ENCODE measurements at regions not wholly inside any gene's neighbourhood (a gene's known extent, or its start where the extent isn't known, plus 50 kb on each side); places are given as distances from the start of the nearest gene placed in this dataset.
A peak's percentile ranks its signal among the peaks of the same experiment; 100 is the strongest.

DNA sequence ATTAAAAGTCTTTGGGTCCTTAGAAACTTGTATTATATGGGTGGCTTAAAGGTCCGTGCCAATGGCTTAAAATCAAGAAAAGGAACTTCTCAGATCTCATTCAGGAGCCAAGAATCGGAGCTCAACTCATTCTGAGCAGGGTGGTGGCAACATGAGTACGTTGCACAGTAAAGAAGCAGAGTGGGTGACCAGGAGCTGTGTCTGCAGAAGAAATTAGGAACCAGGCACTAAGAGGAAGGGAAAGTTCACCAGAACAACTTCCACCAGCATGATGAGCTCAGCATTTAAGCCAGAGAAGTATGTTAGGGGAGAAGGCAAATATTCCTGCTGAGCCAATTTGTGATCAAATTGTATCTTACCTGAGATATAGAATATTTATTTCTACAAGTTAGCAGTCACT is 236.0 kb upstream of the NRP1 start:
- DNase-seq (ENCODE audit: low read depth in 4 of 4, low spot score in 2 of 4), result no peak

DNA sequence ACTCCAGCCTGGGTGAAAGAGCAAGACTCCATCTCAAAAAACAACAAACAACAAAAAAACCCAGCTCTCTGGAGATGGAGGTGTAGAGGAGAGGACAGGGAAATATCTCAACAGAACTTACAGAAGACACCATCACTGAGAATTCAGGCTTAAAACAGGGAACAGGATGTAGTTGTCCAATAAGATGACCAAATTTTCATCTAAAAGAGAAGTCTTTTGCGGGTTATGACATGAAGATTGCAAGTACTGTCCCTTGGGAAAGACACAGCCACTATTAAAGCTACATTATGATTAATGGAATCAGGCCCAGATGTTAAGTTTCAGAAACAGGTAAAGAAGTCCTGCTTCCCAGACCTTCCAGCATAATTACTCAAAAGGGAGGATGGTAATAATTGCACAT is 235.2 kb upstream of the NRP1 start:
- no peak for DNase-seq (ENCODE audit: low read depth in 4 of 4, low spot score in 2 of 4)

GRCh38 chr10:33566426-33566825 is 232.0 kb upstream of the NRP1 start:
- DNase-seq (ENCODE audit: low read depth in 4 of 4, low spot score in 2 of 4), result peak in 1 of 4 donors; percentile 8

GRCh38 chr10:33566001-33566400 is 231.5 kb upstream of the NRP1 start:
- DNase-seq (ENCODE audit: low read depth in 4 of 4, low spot score in 2 of 4), result no peak

DNA sequence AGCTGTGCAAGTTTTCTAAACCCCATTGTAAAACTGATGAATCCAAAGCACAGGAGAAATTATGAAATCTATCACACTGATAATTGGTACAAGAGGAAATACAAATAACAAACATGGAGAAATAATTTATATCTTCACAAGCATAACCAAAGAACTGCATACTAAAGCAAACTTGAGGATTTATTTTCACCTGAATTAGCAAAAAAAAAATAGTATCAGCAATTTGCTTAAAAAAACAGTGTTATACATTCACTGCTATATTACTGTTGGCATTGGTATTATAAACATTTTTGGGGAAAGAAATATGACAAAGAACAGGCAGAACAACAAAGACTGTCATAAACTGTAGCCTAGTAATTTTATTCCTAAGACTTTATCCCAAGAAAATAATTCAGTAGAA is 230.8 kb upstream of the NRP1 start:
- no peak for DNase-seq (ENCODE audit: low read depth in 4 of 4, low spot score in 2 of 4)

GRCh38 chr10:33559105-33559504 is 224.6 kb upstream of the NRP1 start:
- no peak for DNase-seq (ENCODE audit: low read depth in 4 of 4, low spot score in 2 of 4)

- no peak for DNase-seq (ENCODE audit: low read depth in 4 of 4, low spot score in 2 of 4)
Observed at GRCh38 chr10:33557313-33557712, 222.8 kb upstream of the NRP1 start.

DNA sequence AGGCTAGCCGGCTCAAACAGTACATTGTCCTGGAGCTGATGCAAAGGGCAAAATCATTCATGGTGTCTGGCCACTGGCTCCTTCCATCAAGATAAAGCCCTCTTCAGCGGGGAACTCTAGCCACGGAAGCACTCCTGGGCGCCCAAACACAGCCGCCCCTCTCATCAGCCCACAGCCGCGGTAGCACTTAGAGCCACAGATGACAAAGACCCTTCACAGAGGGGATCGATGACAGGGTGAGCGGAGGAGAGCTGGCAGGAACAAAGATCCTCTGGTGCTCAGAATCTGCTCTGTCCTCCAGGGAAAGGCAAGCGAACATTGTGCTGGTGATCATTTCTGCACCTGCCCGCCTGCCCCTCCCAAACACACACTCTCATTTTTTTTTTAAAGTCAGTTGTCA is 222.2 kb upstream of the NRP1 start:
- DNase-seq (ENCODE audit: low read depth in 4 of 4, low spot score in 2 of 4), result no peak

DNA sequence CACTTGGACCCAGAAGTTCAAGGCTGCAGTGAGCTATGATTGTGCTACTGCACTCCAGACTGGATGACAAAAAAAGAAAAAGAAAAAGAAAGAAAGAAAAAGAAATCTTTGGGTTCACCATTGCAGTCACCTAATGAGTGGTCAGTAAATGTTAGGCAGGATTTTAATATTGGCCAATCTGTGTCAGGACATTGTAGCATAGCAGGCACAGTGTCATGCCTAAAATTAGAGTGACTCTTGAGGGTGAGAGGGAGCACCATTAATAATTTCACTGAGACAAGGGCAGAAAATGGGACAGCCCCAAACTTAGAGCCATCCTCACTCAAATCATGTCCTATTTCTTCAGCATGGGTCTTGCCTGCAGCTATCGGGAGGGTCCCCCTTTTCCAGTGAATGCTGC is 221.6 kb upstream of the NRP1 start:
- no peak for DNase-seq (ENCODE audit: low read depth in 4 of 4, low spot score in 2 of 4)

DNA sequence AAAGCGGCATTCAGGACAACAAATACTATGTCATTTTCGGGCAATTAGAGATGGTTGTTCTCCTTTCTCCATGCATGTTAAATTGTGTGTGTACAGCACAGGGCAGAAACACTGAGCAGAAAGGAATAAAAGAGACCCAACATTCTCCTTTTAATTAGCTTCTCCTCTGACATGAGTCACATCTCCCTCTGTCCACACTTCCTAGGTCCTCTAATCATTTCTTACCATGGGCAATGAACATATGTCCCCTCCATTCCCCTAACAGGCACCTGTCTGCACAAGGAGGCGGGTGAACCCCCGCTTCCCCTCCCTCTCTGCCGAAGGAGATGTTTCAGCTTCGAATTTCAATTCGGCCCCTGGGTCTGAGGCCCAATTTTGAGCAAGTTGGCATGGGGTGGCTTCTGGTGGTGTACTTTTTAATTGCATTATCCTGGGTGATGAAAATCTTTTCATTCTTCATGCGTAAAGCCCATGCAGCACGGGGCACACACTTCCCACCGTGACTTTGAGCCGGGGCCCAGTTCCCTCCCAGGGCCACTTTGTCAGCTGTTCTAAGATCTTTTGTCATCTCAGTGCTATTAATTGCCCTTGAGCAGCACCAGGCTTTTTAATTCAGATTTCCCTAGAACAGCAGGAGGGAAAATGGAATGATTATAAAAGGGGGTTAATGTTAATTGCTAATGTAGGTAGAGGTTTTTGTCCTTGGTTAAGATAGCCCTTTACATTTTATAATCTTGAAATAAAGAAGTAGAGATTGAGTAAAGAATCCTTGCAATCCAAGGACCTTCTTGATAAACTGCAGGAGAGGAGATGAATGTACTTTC is 219.5 kb upstream of the NRP1 start:
- no peak for DNase-seq (ENCODE audit: low read depth in 4 of 4, low spot score in 2 of 4)

- DNase-seq (ENCODE audit: low read depth in 4 of 4, low spot score in 2 of 4), result no peak
Observed at GRCh38 chr10:33552290-33552689, 217.8 kb upstream of the NRP1 start.

GRCh38 chr10:33550811-33551210 is 216.3 kb upstream of the NRP1 start:
- no peak for DNase-seq (ENCODE audit: low read depth in 4 of 4, low spot score in 2 of 4)

DNA sequence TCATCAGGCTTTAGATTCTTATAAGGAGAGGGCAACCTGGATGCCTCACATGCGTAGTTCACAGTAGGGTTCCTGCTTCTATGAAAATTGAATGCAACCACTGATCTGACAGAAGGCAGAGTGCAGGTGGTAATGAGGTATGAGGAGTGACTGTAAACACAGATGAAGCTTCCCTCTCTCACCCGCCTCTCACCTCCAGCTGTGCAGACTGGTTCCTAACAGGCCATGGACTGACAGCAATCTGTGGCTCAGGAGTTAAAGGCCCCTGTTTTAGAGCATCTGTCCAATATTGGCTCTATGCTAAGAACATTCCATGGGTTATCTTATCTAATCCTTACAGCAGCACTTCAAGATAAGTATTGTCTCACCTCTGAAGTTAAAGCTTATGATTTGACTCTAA is 213.5 kb upstream of the NRP1 start:
- DNase-seq (ENCODE audit: low read depth in 4 of 4, low spot score in 2 of 4), result no peak

- no peak for DNase-seq (ENCODE audit: low read depth in 4 of 4, low spot score in 2 of 4)
Observed at GRCh38 chr10:33546031-33546430, 211.6 kb upstream of the NRP1 start.

GRCh38 chr10:33542752-33543505 is 208.5 kb upstream of the NRP1 start:
- DNase-seq (ENCODE audit: low read depth in 4 of 4, low spot score in 2 of 4), result no peak

GRCh38 chr10:33539116-33539515 is 204.6 kb upstream of the NRP1 start:
- DNase-seq (ENCODE audit: low read depth in 4 of 4, low spot score in 2 of 4), result no peak

DNA sequence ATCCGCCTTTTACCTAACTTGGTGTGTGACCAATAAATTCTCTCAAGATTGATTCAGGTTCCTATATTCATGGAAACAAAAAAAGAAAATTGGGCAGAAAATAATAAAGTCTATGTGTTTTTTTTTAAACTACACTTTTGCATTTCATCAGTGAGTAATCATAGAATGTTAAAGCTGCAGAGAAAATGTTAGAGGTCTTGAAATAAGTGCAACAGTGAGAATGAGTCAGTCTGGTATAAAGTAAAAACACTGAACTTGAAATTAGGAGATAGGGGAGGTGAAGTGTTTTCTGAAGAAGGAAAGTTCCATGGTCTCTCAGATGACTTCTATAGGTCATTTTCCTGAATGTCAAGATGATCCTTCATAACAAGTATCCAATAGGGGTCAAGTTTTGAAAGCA is 202.6 kb upstream of the NRP1 start:
- no peak for DNase-seq (ENCODE audit: low read depth in 4 of 4, low spot score in 2 of 4)

DNA sequence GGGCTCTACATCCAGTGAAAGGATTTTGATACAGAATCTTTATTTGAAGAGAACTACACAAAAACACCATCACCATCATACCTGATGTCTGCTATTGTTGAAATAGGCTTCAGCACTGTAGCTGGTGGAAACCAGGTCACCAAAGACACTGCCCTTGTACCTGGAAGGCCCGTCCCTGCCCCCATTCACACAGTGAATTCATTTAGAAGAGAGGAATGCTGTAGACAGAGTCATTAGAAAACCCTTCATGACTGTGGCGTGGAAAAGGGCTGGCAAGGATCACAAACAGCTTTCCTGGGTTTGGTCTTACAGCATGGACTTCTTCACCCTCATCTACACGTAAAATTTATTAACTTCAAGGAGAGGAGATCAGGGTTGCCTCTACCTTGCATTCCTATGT is 202.0 kb upstream of the NRP1 start:
- DNase-seq (ENCODE audit: low read depth in 4 of 4, low spot score in 2 of 4), result no peak

DNA sequence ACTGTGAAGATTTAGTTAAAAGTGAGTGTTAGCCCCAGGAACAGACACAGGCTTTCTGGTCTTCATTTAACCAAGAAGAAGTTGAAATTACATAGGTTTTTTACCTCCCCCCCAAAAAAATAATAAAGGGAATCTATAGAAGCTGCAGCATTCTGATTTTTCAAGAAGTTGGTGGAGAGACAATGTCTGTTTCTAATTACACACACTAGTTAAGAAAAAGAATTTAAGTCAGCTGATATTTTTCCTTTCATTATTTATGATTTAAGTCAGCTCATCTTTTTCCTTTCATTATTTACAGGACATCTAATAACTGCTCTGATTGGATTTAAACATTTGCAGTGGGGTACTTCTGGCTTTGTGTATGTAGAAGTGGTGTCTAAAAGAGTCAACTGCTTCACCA is 201.4 kb upstream of the NRP1 start:
- DNase-seq (ENCODE audit: low read depth in 4 of 4, low spot score in 2 of 4), result no peak

DNA sequence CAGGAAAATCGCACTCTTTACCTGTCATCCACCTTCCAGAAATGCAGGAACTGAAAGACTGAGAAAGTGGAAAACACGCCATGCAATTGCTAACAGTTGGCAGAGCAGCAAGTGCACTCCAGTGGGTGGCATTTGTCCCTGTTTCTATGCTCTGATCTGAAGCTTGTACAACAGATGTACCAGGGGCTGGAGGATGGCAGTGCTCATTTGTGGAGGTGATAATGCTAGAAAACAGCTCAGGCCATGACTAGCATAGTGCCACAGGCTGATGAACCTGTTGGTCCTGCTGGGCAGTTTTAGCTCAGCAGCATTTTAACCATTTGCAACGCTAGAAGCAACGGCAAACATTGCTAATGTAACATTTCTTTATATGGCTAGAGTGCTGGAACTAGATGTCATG is 199.9 kb upstream of the NRP1 start:
- DNase-seq (ENCODE audit: low read depth in 4 of 4, low spot score in 2 of 4), result no peak

- no peak for DNase-seq (ENCODE audit: low read depth in 4 of 4, low spot score in 2 of 4)
Observed at GRCh38 chr10:33533612-33534011, 199.1 kb upstream of the NRP1 start.

DNA sequence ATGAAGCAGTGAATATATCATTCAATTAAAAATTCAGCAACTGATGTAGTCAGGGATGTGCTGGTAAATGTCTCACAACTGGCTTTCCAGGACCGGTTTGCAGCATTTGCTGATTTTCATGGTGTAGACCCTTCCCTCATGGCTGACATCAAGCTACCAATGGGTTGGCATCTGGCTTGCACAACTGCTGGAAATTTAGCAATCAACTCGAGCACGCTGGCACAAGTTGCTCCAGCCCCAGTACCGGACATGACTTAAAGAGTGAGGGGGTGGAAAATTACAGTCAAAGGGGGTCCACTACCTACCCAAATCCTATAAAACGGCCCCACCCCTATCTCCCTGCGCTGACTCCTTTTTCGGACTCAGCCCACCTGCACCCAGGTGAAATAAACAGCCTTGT is 198.4 kb upstream of the NRP1 start:
- no peak for DNase-seq (ENCODE audit: low read depth in 4 of 4, low spot score in 2 of 4)

Measured in left renal cortex interstitium (tissue), 4 donors.